Transverse colon (tissue), 4 donors: ENCODE measurements at regions not wholly inside any gene's neighbourhood (a gene's known extent, or its start where the extent isn't known, plus 50 kb on each side); places are given as distances from the start of the nearest gene placed in this dataset.

ENCODE experiments used
- DNase-seq: peaks from one replicate; pipeline ENCODE4 v3.0.0-alpha.2; 2019
- H3K27ac ChIP-seq, 4 donors: fragments of 200-600 bp; sonication (generic); 2 replicates each; pipeline ENCODE4 v1.5.1; 2016 to 2018; ENCODE audit warnings: inconsistent platforms in 4 of 4
- H3K27me3 ChIP-seq: fragments of 200-600 bp; sonication (generic); 2 replicates; pipeline ENCODE4 v1.5.1; 2017; ENCODE audit warnings: inconsistent platforms
- H3K36me3 ChIP-seq, 4 donors: fragments of 200-600 bp; sonication (generic); 2 replicates each; pipeline ENCODE4 v1.5.1; 2017 to 2019; ENCODE audit warnings: inconsistent platforms in 4 of 4
- H3K4me1 ChIP-seq, 4 donors: fragments of 200-600 bp; sonication (generic); 2 replicates each; pipeline ENCODE4 v1.5.1; 2017 to 2020; ENCODE audit warnings: inconsistent platforms in 4 of 4
- H3K4me3 ChIP-seq, 4 donors: fragments of 200-600 bp; sonication (generic); 1 replicate in 1 of 4; 2 replicates in 3 of 4; pipeline versions ENCODE4 v1.5.1 to v1.6.1; 2017 to 2019; ENCODE audit warnings: inconsistent platforms in 4 of 4
- H3K9me3 ChIP-seq, 2 donors: fragments of 200-600 bp; sonication (generic); 2 replicates each; pipeline ENCODE4 v1.5.1; 2017 to 2019; ENCODE audit warnings: inconsistent platforms in 2 of 2
- EP300 ChIP-seq: sonication (generic); formaldehyde crosslinking; IDR thresholded peaks from one replicate; pipeline ENCODE4 v1.6.1; 2017; ENCODE audit warnings: antibody characterized with exemption, low read depth
- POLR2A ChIP-seq: fragments of 450-650 bp; IDR thresholded peaks from one replicate; pipeline ENCODE4 v1.6.1; 2016; ENCODE audit warnings: antibody characterized with exemption, mild to moderate bottlenecking, moderate library complexity
- POLR2AphosphoS5 ChIP-seq, 3 donors: sonication (generic); formaldehyde crosslinking; IDR thresholded peaks; one replicate each; pipeline ENCODE4 v1.6.1; 2016; ENCODE audit warnings: antibody characterized with exemption in 3 of 3
- WGBS, 2 donors: methylation state at CpG; one replicate each; pipeline ENCODE4 v1.1.5; 2018; ENCODE audit warnings: low coverage in 1 of 2; 5-methylcytosine and 5-hydroxymethylcytosine counted together
- in situ Hi-C, 4 donors: fragments of 200-750 bp; cut with MboI; loops; one replicate each; pipeline versions ENCODE4 v1.15.0 to v1.15.1; 2017; ENCODE audit warnings: low sequenced_read_pairs in 3 of 4, low pct_ligation_motif_present in 1 of 4, low pct_unique_long_range_greater_than_20kb in 1 of 4
- intact Hi-C: fragments of 100-400 bp; cut with DNase I; formaldehyde crosslinking; loops from one replicate; pipeline ENCODE4 v1.15.1; 2023; ENCODE audit warnings: low total_unique reads
- TF ChIP-seq, protein P1 (sequence below), 5 experiments: fragments of 200-600 bp in 3 of 5; fragments of 450-650 bp in 2 of 5; sonication (generic) in 3 of 5; IDR thresholded peaks; 1 replicate in 2 of 5; 2 replicates in 3 of 5; pipeline ENCODE4 v1.5.1; 2016 to 2017; ENCODE audit warnings: antibody characterized with exemption in 5 of 5, inconsistent platforms in 3 of 5, mild to moderate bottlenecking in 2 of 5, moderate library complexity in 1 of 5

DNA sequence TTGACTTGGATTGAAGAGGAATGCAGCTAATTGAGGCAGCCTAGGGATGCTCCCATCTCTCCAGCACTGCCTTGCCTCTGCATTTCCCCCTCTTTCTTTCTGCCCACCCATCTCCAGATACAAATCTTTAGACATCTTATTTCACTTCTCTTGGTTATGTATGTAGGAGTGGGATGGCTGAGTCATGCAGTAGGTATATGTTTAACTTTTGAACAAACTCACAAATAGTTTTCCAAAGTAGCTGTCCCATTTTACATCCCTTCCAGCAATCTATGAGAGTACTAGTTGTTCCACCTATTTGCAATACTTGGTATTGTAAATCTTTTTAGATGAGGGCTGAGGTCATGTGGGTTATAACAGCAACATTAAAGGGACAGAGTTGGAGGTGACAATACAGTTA, 329.9 kb downstream of the DYSF start:
- H3K4me3 ChIP-seq, result no peak overlapping the region
- H3K27ac ChIP-seq, result no peak overlapping the region
- no peaks in the 10 kb centered on the region for H3K27me3 ChIP-seq
- H3K4me1 ChIP-seq, result peaks cover 0 to 15% (median 9%) of the 10 kb centered on the region in 4 donors
- H3K9me3 ChIP-seq, result no peaks in the 10 kb centered on the region
- TF ChIP-seq POLR2AphosphoS5 (IDR thresholded peaks at IDR 0.05), result no peak
- TF ChIP-seq EP300, result no peak
- no peak for TF ChIP-seq POLR2A
- TF ChIP-seq, protein P1, sequence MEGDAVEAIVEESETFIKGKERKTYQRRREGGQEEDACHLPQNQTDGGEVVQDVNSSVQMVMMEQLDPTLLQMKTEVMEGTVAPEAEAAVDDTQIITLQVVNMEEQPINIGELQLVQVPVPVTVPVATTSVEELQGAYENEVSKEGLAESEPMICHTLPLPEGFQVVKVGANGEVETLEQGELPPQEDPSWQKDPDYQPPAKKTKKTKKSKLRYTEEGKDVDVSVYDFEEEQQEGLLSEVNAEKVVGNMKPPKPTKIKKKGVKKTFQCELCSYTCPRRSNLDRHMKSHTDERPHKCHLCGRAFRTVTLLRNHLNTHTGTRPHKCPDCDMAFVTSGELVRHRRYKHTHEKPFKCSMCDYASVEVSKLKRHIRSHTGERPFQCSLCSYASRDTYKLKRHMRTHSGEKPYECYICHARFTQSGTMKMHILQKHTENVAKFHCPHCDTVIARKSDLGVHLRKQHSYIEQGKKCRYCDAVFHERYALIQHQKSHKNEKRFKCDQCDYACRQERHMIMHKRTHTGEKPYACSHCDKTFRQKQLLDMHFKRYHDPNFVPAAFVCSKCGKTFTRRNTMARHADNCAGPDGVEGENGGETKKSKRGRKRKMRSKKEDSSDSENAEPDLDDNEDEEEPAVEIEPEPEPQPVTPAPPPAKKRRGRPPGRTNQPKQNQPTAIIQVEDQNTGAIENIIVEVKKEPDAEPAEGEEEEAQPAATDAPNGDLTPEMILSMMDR (IDR thresholded peaks at IDR 0.05), result no peak
- no peak for DNase-seq
- in situ Hi-C loops (no loop called here), intact Hi-C loops (no loop called here)
- H3K36me3 ChIP-seq, result no peaks in the 10 kb centered on the region

DNA sequence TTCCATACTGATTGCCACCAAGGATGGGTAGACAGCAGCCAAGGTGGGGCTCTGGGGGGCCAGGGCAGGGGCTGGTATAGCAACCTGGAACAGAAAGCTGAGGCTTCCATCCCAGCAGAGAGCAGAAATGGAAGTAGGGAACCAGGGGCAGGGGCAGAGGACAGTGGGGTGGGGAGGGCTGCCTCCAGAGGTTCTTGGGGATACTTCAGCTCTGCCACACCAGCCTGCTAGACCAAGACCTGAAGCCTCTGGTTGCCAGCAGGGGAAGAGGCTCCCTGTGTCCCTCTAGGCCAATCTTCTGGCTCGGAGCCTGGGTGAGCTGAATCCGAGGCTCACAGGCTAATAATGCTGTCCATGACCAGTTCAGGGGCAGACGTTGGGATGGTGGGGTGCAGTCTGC, 329.0 kb downstream of the DYSF start:
- TF ChIP-seq POLR2AphosphoS5 (IDR thresholded peaks at IDR 0.05), result no peak
- TF ChIP-seq, protein P1 (IDR thresholded peaks at IDR 0.05), result no peak
- TF ChIP-seq POLR2A, result no peak
- TF ChIP-seq EP300, result no peak
- Histone ChIP-seq H3K27ac (no peak overlapping the region), H3K4me1 (peaks cover 0 to 15% (median 9%) of the 10 kb centered on the region in 4 donors), H3K9me3 (no peaks in the 10 kb centered on the region), H3K36me3 (no peaks in the 10 kb centered on the region), H3K27me3 (no peaks in the 10 kb centered on the region), H3K4me3 (no peak overlapping the region)
- 69% methylated on average over 3 of the region's 3 CpGs; no CpG with 5 or more reads in 1 of the 2 donors for WGBS, 2 donors
- in situ Hi-C loops (no loop called here), intact Hi-C loops (no loop called here)
- DNase-seq, result no peak

DNA sequence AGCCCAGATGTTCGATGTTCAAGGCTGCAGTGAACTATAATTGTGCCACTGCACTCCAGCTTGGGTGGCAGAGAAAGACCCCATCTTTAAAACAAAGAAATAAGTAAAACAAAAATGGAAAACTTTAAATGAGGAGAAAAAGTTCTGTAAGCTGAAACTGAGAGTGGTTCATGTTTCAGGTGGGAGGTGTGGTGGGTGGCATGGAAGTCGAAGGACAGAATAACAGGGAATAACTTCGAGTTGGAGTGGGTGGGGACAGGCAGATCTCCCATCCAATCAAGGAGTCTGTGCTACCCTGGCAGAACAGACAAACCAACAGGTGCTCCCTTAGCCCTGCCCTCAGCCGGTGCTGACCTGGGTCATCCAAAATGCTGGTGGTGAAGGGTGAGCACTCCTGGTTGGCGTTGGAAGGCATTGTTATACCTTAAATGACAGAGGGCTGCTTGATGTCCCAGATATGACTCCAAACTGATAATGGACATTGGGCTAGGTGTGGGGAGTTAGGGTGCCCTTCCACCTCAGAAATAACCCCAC, 328.4 kb downstream of the DYSF start:
- no peaks in the 10 kb centered on the region for H3K9me3 ChIP-seq
- no peak overlapping the region for H3K27ac ChIP-seq
- no peak overlapping the region for H3K4me3 ChIP-seq
- peaks cover 0 to 15% (median 9%) of the 10 kb centered on the region in 4 donors for H3K4me1 ChIP-seq
- 75 to 77% methylated on average over 1 to 5 of the region's 5 CpGs for WGBS, 2 donors
- intact Hi-C loops, result no loop called here
- TF ChIP-seq POLR2A, result no peak
- no peak for TF ChIP-seq POLR2AphosphoS5 (IDR thresholded peaks at IDR 0.05)
- no peak for TF ChIP-seq EP300
- TF ChIP-seq, protein P1 (IDR thresholded peaks at IDR 0.05), result no peak
- H3K27me3 ChIP-seq, result no peaks in the 10 kb centered on the region
- no peak for DNase-seq
- H3K36me3 ChIP-seq, result no peaks in the 10 kb centered on the region
- in situ Hi-C loops, result no loop called here

DNA sequence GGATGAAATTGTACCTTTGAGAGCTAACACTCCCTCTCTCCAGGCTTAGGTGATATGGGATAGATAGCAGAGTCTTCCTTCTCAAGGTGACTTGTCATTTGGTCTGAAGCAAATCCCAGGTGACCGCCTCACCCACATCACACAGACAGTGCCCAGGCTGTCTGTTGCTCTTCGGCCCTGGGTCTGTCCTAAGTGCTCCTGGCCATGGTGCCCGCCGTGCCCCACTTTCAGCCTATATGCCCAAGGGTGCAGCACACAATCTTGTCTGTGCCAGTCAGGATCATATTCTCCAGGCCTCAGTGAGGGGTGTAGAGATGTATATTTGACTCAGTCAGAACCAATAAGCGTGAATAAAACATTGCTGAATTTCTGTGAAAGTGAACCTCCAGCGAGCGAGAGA, 326.8 kb downstream of the DYSF start:
- Histone ChIP-seq H3K4me3 (no peak overlapping the region), H3K27ac (no peak overlapping the region), H3K36me3 (no peaks in the 10 kb centered on the region), H3K9me3 (no peaks in the 10 kb centered on the region), H3K4me1 (peaks cover 0 to 8% (median 6%) of the 10 kb centered on the region in 4 donors), H3K27me3 (no peaks in the 10 kb centered on the region)
- TF ChIP-seq POLR2A, result no peak
- TF ChIP-seq, protein P1 (IDR thresholded peaks at IDR 0.05), result no peak
- TF ChIP-seq POLR2AphosphoS5 (IDR thresholded peaks at IDR 0.05), result no peak
- TF ChIP-seq EP300, result no peak
- intact Hi-C loops, result no loop called here
- no peak for DNase-seq
- WGBS, 2 donors, result 80% methylated on average over 7 of the region's 7 CpGs; no CpG with 5 or more reads in 1 of the 2 donors
- in situ Hi-C loops, result no loop called here
